ENCODE measurements at regions not wholly inside any gene's neighbourhood (a gene's known extent, or its start where the extent isn't known, plus 50 kb on each side); places are given as distances from the start of the nearest gene placed in this dataset.

DNA sequence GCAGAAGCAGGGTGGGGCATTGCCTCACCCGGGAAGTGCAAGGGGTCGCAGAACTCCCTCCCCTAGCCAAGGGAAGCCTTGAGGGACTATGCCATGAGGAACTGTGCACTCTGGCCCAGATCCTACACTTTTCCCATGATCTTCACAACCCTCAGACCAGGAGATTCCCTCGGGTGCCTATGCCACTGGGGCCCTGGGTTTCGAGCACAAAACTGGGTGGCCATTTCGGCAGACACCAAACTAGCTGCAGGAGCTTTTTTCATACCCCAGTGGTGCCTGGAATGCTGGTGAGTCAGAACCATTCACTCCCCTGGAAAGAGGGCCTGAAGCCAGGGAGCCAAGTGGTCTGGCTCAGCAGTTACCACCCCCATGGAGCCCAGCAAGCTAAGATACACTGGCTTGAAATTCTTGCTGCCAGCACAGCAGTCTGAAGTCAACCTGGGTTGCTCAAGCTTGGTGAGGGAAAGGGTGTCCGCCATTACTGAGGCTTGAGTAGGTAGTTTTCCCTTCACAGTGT, 573.7 kb upstream of the ANO3 start:
- H3K9me3 Mint-ChIP-seq (ENCODE audit: unreplicated experiment) = peaks cover 1% of the 10 kb centered on the region
- H3K27me3 Mint-ChIP-seq (ENCODE audit: unreplicated experiment) = no peaks in the 10 kb centered on the region
- H3K36me3 Mint-ChIP-seq (ENCODE audit: unreplicated experiment) = no peaks in the 10 kb centered on the region
- TF ChIP-seq, protein P1, sequence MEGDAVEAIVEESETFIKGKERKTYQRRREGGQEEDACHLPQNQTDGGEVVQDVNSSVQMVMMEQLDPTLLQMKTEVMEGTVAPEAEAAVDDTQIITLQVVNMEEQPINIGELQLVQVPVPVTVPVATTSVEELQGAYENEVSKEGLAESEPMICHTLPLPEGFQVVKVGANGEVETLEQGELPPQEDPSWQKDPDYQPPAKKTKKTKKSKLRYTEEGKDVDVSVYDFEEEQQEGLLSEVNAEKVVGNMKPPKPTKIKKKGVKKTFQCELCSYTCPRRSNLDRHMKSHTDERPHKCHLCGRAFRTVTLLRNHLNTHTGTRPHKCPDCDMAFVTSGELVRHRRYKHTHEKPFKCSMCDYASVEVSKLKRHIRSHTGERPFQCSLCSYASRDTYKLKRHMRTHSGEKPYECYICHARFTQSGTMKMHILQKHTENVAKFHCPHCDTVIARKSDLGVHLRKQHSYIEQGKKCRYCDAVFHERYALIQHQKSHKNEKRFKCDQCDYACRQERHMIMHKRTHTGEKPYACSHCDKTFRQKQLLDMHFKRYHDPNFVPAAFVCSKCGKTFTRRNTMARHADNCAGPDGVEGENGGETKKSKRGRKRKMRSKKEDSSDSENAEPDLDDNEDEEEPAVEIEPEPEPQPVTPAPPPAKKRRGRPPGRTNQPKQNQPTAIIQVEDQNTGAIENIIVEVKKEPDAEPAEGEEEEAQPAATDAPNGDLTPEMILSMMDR (IDR thresholded peaks at IDR 0.05; ENCODE audit: partially characterized antibody, unreplicated experiment) = no peak
- no peak overlapping the region for H3K27ac Mint-ChIP-seq (ENCODE audit: unreplicated experiment)
- no peak overlapping the region for H3K4me3 Mint-ChIP-seq (ENCODE audit: unreplicated experiment)
- no peaks in the 10 kb centered on the region for H3K4me1 Mint-ChIP-seq (ENCODE audit: low read depth, unreplicated experiment)
- DNase-seq = no peak

DNA sequence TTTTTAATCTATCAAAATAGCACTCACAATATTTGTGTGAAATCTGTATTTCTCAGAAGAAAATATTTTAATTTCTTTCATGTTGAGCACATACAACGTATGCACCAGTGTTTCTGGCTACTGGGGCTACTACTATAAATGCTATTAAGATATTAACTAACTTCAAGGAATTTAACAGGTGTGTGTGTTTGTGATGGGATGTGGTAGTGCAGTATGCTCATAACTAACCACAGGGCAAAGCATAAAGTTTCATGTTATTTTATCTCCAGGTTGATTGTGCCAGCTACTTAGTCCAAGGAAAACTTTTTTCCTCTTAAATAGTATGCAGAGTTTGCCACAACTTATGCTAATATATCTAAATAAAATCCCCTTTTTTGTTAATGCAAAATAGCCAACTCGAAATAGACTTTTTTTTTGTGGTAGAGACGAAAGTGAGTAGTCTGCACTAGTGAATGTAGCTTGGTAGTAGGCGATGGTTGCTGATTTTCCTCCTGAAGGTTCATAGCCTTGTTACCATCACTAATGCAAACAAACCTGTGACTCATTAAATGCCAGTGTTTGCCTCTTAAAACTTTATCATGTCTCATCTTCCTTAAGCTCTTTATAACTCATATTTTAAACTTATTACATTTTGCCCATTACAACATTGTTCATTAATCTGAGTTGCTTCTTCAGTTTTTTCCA, 565.5 kb upstream of the ANO3 start:
- no peak overlapping the region for H3K4me3 Mint-ChIP-seq (ENCODE audit: unreplicated experiment)
- no peaks in the 10 kb centered on the region for H3K36me3 Mint-ChIP-seq (ENCODE audit: unreplicated experiment)
- no peak overlapping the region for H3K27ac Mint-ChIP-seq (ENCODE audit: unreplicated experiment)
- DNase-seq = no peak
- H3K9me3 Mint-ChIP-seq (ENCODE audit: unreplicated experiment) = peaks cover 2% of the 10 kb centered on the region
- peaks cover 1% of the 10 kb centered on the region for H3K27me3 Mint-ChIP-seq (ENCODE audit: unreplicated experiment)
- TF ChIP-seq, protein P1 (IDR thresholded peaks at IDR 0.05; ENCODE audit: partially characterized antibody, unreplicated experiment) = no peak
- no peaks in the 10 kb centered on the region for H3K4me1 Mint-ChIP-seq (ENCODE audit: low read depth, unreplicated experiment)

DNA sequence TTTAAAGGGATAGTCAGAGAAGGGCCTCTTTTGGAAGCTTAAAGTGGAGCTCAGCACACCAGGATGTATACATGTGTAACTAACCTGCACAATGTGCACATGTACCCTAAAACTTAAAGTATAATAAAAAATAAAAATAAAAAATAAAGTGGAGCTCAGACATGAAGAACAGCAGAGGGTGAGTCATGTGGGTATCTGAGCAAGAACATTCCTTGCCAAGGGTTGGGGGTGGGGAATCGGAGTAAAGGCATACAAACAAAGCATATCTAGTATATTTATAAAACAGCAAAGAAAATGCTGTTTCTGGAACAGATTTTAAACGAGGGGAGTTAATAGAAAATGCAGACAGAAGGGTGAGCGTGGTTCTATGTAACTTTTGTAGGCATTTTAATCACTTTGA, 562.6 kb upstream of the ANO3 start:
- Mint-ChIP-seq H3K27me3 (ENCODE audit: unreplicated experiment) (no peaks in the 10 kb centered on the region), H3K27ac (ENCODE audit: unreplicated experiment) (no peak overlapping the region), H3K9me3 (ENCODE audit: unreplicated experiment) (no peaks in the 10 kb centered on the region), H3K4me1 (ENCODE audit: low read depth, unreplicated experiment) (no peaks in the 10 kb centered on the region), H3K36me3 (ENCODE audit: unreplicated experiment) (no peaks in the 10 kb centered on the region), H3K4me3 (ENCODE audit: unreplicated experiment) (no peak overlapping the region)
- TF ChIP-seq, protein P1 (IDR thresholded peaks at IDR 0.05; ENCODE audit: partially characterized antibody, unreplicated experiment) = no peak
- no peak for DNase-seq

DNA sequence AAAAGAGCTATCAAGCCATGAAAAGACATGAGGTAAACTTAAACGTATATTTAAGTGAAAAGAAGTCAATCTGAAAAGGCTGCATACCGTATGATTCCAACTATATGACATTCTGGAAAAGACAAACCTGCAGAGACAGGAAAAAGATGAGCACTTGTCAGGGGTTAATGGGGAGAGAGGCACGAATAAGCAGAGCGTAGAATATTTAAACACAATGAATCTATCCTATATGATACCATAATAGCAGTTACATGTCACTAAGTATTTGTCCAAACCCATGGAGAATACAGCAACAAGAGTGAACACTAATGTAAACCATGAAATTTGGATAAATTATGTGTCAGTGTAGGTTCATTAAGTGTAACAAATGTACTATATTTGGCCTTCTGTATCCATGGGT, 560.3 kb upstream of the ANO3 start:
- H3K27me3 Mint-ChIP-seq (ENCODE audit: unreplicated experiment) = no peaks in the 10 kb centered on the region
- TF ChIP-seq, protein P1 (IDR thresholded peaks at IDR 0.05; ENCODE audit: partially characterized antibody, unreplicated experiment) = no peak

GRCh38 chr11:25775603-25776002, 556.3 kb upstream of the ANO3 start:
- no peak overlapping the region for H3K27ac Mint-ChIP-seq (ENCODE audit: unreplicated experiment)

More for the DNA sequence above, 560.3 kb upstream of the ANO3 start:
- Mint-ChIP-seq H3K9me3 (ENCODE audit: unreplicated experiment) (no peaks in the 10 kb centered on the region), H3K4me3 (ENCODE audit: unreplicated experiment) (no peak overlapping the region), H3K4me1 (ENCODE audit: low read depth, unreplicated experiment) (no peaks in the 10 kb centered on the region), H3K36me3 (ENCODE audit: unreplicated experiment) (no peaks in the 10 kb centered on the region), H3K27ac (ENCODE audit: unreplicated experiment) (no peak overlapping the region)
- no peak for DNase-seq

More at GRCh38 chr11:25775603-25776002, 556.3 kb upstream of the ANO3 start:
- H3K27me3 Mint-ChIP-seq (ENCODE audit: unreplicated experiment) = no peaks in the 10 kb centered on the region
- no peak overlapping the region for H3K4me3 Mint-ChIP-seq (ENCODE audit: unreplicated experiment)
- H3K9me3 Mint-ChIP-seq (ENCODE audit: unreplicated experiment) = no peaks in the 10 kb centered on the region
- no peak for DNase-seq
- TF ChIP-seq, protein P1 (IDR thresholded peaks at IDR 0.05; ENCODE audit: partially characterized antibody, unreplicated experiment) = no peak
- no peaks in the 10 kb centered on the region for H3K36me3 Mint-ChIP-seq (ENCODE audit: unreplicated experiment)
- no peaks in the 10 kb centered on the region for H3K4me1 Mint-ChIP-seq (ENCODE audit: low read depth, unreplicated experiment)
